H4 (cell line): ENCODE measurements at regions not wholly inside any gene's neighbourhood (a gene's known extent, or its start where the extent isn't known, plus 50 kb on each side); places are given as distances from the start of the nearest gene placed in this dataset.

Experiments
- DNase-seq: peaks from one replicate; pipeline ENCODE4 v3.0.0-alpha.2; 2015; ENCODE audit warnings: low spot score

DNA sequence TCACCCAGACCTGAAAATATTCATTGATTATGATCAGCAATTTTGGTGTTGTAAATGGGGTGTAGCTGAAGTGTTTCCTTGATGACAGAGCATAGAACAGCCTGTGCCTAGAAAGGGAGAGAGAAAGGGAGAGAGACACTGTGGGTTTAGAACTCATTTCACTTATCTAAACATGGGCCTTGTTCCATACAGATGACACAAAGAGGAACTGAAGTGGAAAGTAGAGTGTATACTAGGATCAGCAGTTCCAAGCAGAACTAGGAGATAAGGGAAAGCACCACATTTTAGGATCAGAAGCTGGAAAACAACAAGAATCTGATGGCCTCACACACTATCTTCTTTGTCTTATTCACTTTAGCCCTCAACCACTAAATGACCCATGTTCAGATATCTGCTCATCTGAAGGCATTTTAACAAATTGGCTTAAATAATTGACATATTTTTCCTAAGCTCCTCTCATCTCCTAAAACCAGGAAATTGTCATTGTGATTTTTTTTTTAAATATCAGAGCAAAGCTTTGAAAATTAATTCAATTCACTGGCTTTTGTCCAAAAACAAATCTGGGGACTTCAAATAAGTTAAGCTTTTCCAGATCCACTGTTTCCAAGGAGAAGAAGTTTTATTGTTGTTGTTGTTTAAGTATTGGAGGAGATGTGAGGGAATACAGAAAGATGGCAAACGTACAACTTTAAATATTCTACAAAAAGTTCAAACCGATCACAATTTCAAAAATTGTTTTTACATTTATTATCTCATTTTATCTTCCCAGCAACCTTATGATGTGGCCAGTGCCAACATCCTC lies 103.8 kb downstream of the LYPLAL1 start:
- no peak for DNase-seq

DNA sequence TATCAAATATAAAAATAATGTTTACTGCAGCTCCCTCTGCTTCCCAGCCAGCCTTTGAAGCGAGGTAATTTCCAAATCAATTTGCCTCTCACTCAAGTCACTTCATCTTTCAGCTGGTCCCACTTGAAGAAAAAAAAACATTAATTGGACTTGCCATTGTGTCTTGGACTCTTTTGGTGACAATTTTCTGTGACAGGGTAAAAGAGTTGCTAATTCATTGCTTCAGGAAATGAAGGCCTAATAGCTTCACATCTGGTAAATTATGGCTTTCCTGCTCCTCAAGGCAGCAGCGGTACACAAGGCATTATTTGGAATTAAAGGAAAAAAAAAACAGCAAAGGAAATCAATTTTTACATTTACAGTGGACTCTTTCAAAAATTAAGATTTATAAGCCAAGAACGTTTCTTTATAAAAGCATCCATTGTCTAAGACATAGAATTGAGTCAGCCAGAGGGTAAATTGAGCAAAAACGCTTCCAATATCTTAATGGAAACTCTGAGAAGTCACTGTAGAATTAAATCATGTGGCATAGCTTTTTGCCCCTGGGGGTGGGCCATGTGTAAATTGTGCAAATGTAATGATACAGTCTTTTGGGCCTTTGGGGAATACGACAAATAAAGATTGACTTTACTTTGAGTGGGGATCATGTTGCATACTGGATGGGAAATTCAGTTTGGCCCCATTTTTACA lies 102.5 kb downstream of the LYPLAL1 start:
- DNase-seq = no peak

DNA sequence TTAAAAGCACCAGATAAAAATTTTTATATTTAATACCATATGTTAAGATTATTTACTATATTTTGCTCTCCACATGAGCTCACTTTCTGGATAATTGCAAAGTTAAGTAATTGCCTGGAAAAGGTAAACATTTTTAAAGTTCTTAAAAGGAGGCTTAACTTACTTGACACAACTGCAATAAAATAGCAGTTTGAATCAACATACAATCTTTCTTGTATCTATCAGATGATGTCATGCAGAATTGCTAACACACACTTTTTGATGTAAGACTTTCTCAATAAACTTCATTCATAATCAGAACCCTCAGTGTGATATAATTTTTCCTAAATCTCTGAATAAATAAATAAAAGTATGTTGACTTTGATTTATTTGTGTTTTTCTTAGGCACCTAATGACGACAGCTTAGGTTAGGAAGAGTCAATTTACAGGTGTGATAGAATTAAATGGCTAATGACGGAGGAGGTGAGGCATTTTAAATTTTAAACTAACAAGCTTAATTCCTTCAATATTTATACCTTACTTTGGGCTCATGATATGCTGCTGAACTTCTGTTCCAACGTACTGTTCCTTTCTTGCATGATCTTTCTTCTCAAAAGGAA lies 99.5 kb downstream of the LYPLAL1 start:
- no peak for DNase-seq

DNA sequence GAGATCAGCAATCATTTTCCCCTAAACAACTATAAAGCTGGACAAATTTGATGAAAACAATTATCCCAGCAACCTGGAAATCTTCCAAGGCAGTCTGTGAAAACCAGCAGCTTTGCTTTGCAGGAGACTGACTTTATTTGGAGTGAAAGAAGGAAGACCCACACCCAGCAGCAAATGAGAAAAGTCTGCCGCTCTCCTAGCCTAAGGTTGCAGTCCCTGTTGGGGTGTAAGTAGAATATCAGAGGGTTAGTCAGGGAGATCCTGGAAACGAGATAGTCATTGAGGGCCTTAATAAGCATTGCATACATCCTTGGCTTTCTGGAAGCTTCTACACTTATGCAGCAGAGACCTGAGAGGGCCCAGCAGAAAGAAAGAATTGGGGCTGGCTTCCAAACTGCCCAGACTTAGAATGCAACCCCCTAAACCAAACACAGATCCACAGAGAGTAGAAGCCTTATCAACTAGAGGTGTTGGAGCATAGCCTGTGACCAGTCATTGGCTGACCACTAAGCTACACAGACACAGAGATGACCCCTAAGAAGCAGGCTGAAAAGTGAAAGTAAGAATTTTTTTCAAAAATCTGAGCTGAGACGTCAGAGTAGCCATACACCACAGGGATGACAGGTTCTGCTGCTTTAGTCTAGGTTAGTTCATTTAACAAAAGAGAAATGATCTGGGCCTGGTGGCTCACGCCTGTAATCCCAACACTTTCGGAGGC lies 98.3 kb downstream of the LYPLAL1 start:
- peak; percentile 11 for DNase-seq

DNA sequence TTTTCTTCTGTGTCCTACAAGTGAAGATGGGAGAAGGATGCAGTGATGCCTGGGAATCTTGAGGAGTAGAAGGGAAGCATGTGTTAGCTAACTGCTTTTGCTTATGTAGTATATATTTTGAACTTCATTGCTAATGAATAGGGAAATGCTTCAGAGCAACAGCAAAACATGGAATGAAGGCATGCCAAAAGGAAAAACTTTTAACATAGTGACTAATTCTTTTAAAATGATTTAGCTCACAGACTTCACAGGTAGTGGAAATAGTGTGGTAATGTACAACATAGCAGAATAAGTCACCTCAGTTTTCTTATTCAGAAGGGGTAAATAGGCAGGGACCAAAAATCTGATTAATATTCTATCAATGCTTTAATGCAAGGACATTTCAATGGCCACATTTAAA lies 95.5 kb downstream of the LYPLAL1 start:
- no peak for DNase-seq

DNA sequence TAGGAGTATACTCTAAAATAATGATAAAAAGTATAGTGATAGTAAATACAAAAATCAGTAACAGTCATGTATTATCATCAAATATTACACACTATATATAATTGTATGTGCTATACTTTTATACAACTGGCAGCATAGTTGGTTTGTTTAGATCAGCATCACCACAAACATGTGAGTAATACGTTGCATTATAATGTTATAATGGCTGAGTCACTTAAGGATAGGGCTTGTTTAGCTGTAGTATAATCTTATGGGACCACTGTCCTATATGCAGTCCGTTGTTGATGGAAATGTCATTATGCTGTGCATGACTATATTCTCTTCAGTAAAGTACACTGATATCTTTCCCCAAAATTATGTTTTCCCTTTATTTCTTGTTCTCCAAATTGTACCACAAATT lies 92.8 kb downstream of the LYPLAL1 start:
- peak; percentile 40 for DNase-seq

DNA sequence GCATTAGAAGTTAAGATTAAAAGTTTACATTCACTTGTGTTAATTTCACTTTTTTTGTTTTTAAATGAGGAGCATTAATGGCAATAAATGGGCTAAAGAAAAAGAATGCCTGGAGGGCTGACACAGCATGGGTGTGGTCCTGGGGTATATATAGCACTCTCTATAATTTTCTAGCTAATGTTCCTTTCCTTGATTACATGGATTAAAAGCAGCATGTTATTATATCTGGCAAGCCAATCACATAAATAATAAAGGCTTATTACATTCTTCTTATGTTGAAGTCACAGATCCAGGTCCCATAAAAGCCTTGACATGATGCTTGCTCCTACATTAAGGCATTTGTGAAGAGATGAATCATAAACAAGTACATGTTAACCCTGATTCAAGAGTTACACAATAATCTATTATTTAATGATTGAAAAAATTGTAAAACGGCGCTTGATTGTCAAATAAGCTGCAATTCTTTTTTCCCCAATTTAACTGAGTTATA lies 91.4 kb downstream of the LYPLAL1 start:
- DNase-seq = no peak

DNA sequence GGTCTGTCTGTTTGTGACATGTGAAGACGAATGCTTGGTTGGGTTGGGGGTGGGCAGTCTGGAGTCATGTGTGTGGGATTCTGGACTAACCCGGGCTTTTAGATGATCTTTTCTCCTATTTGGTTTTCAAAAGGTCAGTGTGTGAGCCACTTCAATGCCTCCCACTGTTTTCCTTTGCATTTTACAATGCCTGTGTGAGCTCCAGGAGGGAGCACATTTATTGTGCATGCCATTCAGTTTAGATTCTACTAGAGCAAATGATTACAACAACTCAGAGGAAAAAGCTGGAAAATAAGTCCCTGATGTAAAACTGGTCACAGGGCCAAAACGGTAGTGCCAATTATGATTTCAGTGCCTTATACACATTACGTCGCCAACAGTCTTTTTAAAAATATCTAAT lies 90.9 kb downstream of the LYPLAL1 start:
- no peak for DNase-seq
